Upper lobe of left lung (tissue), 4 donors: ENCODE measurements at regions not wholly inside any gene's neighbourhood (a gene's known extent, or its start where the extent isn't known, plus 50 kb on each side); places are given as distances from the start of the nearest gene placed in this dataset.

Experiments
- POLR2AphosphoS5 ChIP-seq, 2 donors: sonication (generic); formaldehyde crosslinking; IDR thresholded peaks; one replicate each; pipeline ENCODE4 v1.5.1; 2017; ENCODE audit warnings: antibody characterized with exemption in 2 of 2
- TF ChIP-seq, protein P1 (sequence below), 6 experiments: fragments of 450-650 bp in 4 of 6; fragments of 200-600 bp in 2 of 6; sonication (generic) in 2 of 6; IDR thresholded peaks; one replicate each; pipeline ENCODE4 v1.5.1; 2016 to 2019; ENCODE audit warnings: antibody characterized with exemption in 6 of 6

DNA sequence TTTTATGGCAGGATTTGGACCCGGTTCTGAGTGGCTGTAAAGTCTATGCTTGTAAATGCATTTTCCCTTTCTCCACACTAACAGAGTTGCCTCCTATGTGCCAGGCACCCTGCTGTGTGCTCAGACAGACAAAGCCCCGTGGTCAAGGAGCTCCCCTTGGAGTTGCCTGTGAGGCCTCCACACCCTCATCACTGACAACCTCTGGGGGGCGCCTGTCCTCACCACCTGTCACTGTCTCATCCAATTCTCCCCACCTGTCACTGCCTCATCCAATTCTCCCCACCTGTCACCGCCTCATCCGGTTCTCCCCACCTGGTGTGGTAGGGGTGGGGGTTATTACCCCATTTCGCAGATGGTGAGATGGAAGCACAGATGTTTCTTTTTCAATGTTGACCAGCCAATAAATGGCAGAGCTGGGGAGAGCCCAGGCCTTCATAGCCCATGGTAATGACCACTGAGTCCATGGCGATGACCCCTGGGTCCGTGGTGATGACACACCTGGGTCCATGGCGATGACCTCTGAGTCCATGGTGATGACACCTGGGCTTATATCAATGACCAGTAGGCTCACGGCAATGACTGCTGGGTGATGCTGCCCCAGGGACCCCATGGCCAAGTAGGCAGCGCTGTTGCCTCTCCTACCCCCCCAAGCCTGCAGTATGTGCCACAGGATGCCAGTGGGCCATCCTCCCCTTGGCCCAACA, 150.1 kb downstream of the IRF8 start:
- TF ChIP-seq, protein P1, sequence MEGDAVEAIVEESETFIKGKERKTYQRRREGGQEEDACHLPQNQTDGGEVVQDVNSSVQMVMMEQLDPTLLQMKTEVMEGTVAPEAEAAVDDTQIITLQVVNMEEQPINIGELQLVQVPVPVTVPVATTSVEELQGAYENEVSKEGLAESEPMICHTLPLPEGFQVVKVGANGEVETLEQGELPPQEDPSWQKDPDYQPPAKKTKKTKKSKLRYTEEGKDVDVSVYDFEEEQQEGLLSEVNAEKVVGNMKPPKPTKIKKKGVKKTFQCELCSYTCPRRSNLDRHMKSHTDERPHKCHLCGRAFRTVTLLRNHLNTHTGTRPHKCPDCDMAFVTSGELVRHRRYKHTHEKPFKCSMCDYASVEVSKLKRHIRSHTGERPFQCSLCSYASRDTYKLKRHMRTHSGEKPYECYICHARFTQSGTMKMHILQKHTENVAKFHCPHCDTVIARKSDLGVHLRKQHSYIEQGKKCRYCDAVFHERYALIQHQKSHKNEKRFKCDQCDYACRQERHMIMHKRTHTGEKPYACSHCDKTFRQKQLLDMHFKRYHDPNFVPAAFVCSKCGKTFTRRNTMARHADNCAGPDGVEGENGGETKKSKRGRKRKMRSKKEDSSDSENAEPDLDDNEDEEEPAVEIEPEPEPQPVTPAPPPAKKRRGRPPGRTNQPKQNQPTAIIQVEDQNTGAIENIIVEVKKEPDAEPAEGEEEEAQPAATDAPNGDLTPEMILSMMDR (IDR thresholded peaks at IDR 0.05): no peak
- no peak for TF ChIP-seq POLR2AphosphoS5 (IDR thresholded peaks at IDR 0.05)
